GM12878 (cell line): ENCODE measurements at regions not wholly inside any gene's neighbourhood (a gene's known extent, or its start where the extent isn't known, plus 50 kb on each side); places are given as distances from the start of the nearest gene placed in this dataset.
A peak's percentile ranks its signal among the peaks of the same experiment; 100 is the strongest.

Experiments
- ATAC-seq: fragments of 200-7000 bp; cut with Tn5 transposase; 3 replicates; pipeline ENCODE4 v1.9.1; 2020; ENCODE audit warnings: mild to moderate bottlenecking, moderate library complexity
- BruUV-seq: library from RNA; stranded (reverse); fragments of 400-500 nt; replicated peaks from 2 replicates; lab custom pipeline; 2021; lab: Mats Ljungman, UMichigan
- CTCF ChIA-PET: fragments of 300-600 bp; sonication (Branson Sonifier 250); formaldehyde crosslinking; extraction: SDS; loops from one replicate; lab custom pipeline; 2021; ENCODE audit warnings: inconsistent platforms; lab: Yijun Ruan, JAX
- POLR2A ChIA-PET: fragments of 350-600 bp; formaldehyde crosslinking; extraction: SDS; loops from one replicate; lab custom pipeline; 2021; ENCODE audit warnings: inconsistent platforms; lab: Charles Lee
- RAD21 ChIA-PET: fragments of 300-600 bp; sonication (Branson Sonifier 250); formaldehyde crosslinking; loops from one replicate; lab custom pipeline; 2023; ENCODE audit warnings: antibody characterized with exemption; ENCODE audit not compliant: unreplicated experiment; lab: Charles Lee
- SMC1A ChIA-PET: fragments of 300-600 bp; sonication (Branson Sonifier 250); formaldehyde crosslinking; loops from one replicate; lab custom pipeline; 2023; ENCODE audit not compliant: unreplicated experiment, uncharacterized antibody; lab: Charles Lee
- DNase-seq: peaks from one replicate; pipeline ENCODE4 v3.0.0-alpha.2; 2011; ENCODE audit warnings: low read depth, low spot score
- FAIRE-seq: peaks from 3 replicates; lab custom pipeline; 2011; peaks lifted over from hg19 to GRCh38; lab: Jason Lieb, UNC
- H2AFZ ChIP-seq: 2 replicates; pipeline ENCODE4 v1.6.0; 2011; ENCODE audit warnings: low read depth, low read length, control low read depth; ENCODE audit not compliant: control insufficient read depth
- H3K27ac ChIP-seq: 2 replicates; pipeline ENCODE4 v1.5.1; 2011; ENCODE audit warnings: control low read depth; ENCODE audit not compliant: control insufficient read depth, insufficient read depth
- H3K27me3 ChIP-seq, 2 experiments: replicated peaks in 1 of 2; 2 replicates each; pipeline versions ENCODE4 v1.6.0 to v1.6.1; 2011; ENCODE audit warnings: low read length in 1 of 2; ENCODE audit not compliant: control insufficient read depth in 2 of 2, insufficient read depth in 2 of 2
- H3K36me3 ChIP-seq, 2 experiments: 2 replicates each; pipeline ENCODE4 v1.5.1; 2011; ENCODE audit warnings: low read length in 1 of 2; ENCODE audit not compliant: control insufficient read depth in 2 of 2, insufficient read depth in 2 of 2
- H3K4me1 ChIP-seq: 2 replicates; pipeline ENCODE4 v1.6.1; 2011; ENCODE audit warnings: mild to moderate bottlenecking, low read length, moderate library complexity, mixed read lengths; ENCODE audit not compliant: control insufficient read depth, insufficient read depth
- H3K4me2 ChIP-seq: 2 replicates; pipeline ENCODE4 v1.6.0; 2011; ENCODE audit warnings: control low read depth; ENCODE audit not compliant: control insufficient read depth, insufficient read depth
- H3K4me3 ChIP-seq: fragments of 200-600 bp; sonication (generic); 2 replicates; pipeline ENCODE4 v1.5.1; 2016
- H3K79me2 ChIP-seq: 2 replicates; pipeline ENCODE4 v1.6.0; 2011; ENCODE audit warnings: low read length; ENCODE audit not compliant: control insufficient read depth, insufficient read depth
- H3K9ac ChIP-seq: 2 replicates; pipeline ENCODE4 v1.8.0; 2011; ENCODE audit warnings: low read length, control low read depth, mixed read lengths; ENCODE audit not compliant: control insufficient read depth, insufficient read depth
- H3K9me3 ChIP-seq: replicated peaks from 3 replicates; pipeline ENCODE4 v1.5.1; 2011; ENCODE audit warnings: mild to moderate bottlenecking, low read length; ENCODE audit not compliant: control insufficient read depth, insufficient read depth
- H4K20me1 ChIP-seq: 2 replicates; pipeline ENCODE4 v1.6.0; 2011; ENCODE audit not compliant: control insufficient read depth, insufficient read depth
- CREM ChIP-seq: IDR thresholded peaks from 2 replicates; pipeline ENCODE4 v1.6.1; 2014; ENCODE audit warnings: antibody characterized with exemption, low read depth
- RAD21 ChIP-seq: IDR thresholded peaks from 2 replicates; pipeline ENCODE4 v1.6.1; 2011; ENCODE audit warnings: mild to moderate bottlenecking, low read depth, low read length, moderate library complexity; ENCODE audit not compliant: insufficient read depth
- TBL1XR1 ChIP-seq: IDR thresholded peaks from 2 replicates; pipeline ENCODE4 v1.6.1; 2012; ENCODE audit warnings: low read depth, low read length, improper control_type of control experiment
- in situ Hi-C: fragments of 300-500 bp; cut with MboI; formaldehyde crosslinking; loops from 9 replicates; pipeline ENCODE4 v1.14.3; 2018; ENCODE audit warnings: mixed read lengths
- intact Hi-C: fragments of 100-400 bp; cut with micrococcal nuclease; formaldehyde crosslinking; loops from one replicate; pipeline ENCODE4 v1.14.2; 2022; ENCODE audit not compliant: unreplicated experiment
- TF ChIP-seq, protein P1 (sequence below), 3 experiments: IDR thresholded peaks in 2 of 3; conservative IDR thresholded peaks in 1 of 3; 2 replicates each; pipeline ENCODE4 v1.5.1; 2011; ENCODE audit warnings: low read depth in 3 of 3, low read length in 3 of 3, mild to moderate bottlenecking in 3 of 3, control low read depth in 2 of 3, moderate library complexity in 2 of 3, inconsistent platforms in 1 of 3, mixed read lengths in 1 of 3; ENCODE audit not compliant: control insufficient read depth in 2 of 3, insufficient read depth in 1 of 3; ENCODE audit errors: extremely low read depth in 1 of 3
- TF ChIP-seq, protein P2 (sequence below): fragments of 450-650 bp; IDR thresholded peaks from 2 replicates; pipeline ENCODE4 v1.6.1; 2018; ENCODE audit warnings: mild to moderate bottlenecking, low read depth, moderate library complexity; ENCODE audit not compliant: partially characterized antibody
- TF ChIP-seq, protein P3 (sequence below): fragments of 450-650 bp; IDR thresholded peaks from 2 replicates; pipeline ENCODE4 v1.6.1; 2017; ENCODE audit warnings: antibody characterized with exemption, mild to moderate bottlenecking, moderate library complexity

DNA sequence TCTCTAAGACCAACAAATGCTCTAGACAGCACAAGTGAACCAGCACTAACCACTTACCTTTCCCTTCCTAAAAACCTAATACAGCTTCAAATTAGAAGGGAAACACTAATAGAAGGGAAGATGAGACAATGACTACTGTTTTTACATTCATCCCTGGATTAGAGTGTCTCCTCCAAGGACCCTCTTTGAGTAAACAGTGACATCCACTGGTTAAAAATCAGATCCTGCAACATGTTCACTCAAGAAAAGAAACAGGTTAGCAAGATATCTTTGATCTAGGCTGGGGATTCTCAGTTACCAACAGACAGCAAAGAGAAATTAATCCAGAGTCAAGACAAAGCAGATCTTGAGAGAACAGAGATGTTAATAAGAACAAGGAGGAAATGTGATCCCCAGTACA is 177.7 kb upstream of the GHITM start:
- H2AFZ ChIP-seq: no peak overlapping the region
- intact Hi-C loops: no loop called here
- H3K4me2 ChIP-seq: no peak overlapping the region
- H3K4me3 ChIP-seq: no peak overlapping the region
- H3K4me1 ChIP-seq: no peaks in the 10 kb centered on the region
- ATAC-seq: no peak
- no peaks in the 10 kb centered on the region for H3K36me3 ChIP-seq
- no peak for FAIRE-seq
- no peak overlapping the region for H3K27ac ChIP-seq
- SMC1A ChIA-PET: no interaction called here
- no peaks in the 10 kb centered on the region for H3K79me2 ChIP-seq
- POLR2A ChIA-PET: no interaction called here
- BruUV-seq: no TSS peak
- no peaks in the 10 kb centered on the region for H4K20me1 ChIP-seq
- H3K27me3 ChIP-seq: no peaks in the 10 kb centered on the region
- CTCF ChIA-PET: interaction anchor here (1.3 kb wide), 1 partner anchor 90 kb away, joined by 3 read pairs; no protein-coding TSS in a partner anchor
- H3K9ac ChIP-seq: no peak overlapping the region
- DNase-seq: no peak
- RAD21 ChIA-PET: no interaction called here
- in situ Hi-C loops: no loop called here
- H3K9me3 ChIP-seq: no peaks in the 10 kb centered on the region
- TF ChIP-seq CREM (no peak), TBL1XR1 (no peak), RAD21 (peak; percentile 38; the same call in 1 of the 2 replicates)
- TF ChIP-seq, protein P1, sequence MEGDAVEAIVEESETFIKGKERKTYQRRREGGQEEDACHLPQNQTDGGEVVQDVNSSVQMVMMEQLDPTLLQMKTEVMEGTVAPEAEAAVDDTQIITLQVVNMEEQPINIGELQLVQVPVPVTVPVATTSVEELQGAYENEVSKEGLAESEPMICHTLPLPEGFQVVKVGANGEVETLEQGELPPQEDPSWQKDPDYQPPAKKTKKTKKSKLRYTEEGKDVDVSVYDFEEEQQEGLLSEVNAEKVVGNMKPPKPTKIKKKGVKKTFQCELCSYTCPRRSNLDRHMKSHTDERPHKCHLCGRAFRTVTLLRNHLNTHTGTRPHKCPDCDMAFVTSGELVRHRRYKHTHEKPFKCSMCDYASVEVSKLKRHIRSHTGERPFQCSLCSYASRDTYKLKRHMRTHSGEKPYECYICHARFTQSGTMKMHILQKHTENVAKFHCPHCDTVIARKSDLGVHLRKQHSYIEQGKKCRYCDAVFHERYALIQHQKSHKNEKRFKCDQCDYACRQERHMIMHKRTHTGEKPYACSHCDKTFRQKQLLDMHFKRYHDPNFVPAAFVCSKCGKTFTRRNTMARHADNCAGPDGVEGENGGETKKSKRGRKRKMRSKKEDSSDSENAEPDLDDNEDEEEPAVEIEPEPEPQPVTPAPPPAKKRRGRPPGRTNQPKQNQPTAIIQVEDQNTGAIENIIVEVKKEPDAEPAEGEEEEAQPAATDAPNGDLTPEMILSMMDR (IDR thresholded peaks at IDR 0.05 in 2 of 3, conservative IDR thresholded peaks at IDR 0.05 in 1 of 3; ENCODE audit: control insufficient read depth in 2 of 3, extremely low read depth in 1 of 3, insufficient read depth in 1 of 3, low read depth in 3 of 3, low read length in 3 of 3): peak; percentile 7 to 9 (median 7); a peak in 2 of 6 replicates
- TF ChIP-seq, protein P2, sequence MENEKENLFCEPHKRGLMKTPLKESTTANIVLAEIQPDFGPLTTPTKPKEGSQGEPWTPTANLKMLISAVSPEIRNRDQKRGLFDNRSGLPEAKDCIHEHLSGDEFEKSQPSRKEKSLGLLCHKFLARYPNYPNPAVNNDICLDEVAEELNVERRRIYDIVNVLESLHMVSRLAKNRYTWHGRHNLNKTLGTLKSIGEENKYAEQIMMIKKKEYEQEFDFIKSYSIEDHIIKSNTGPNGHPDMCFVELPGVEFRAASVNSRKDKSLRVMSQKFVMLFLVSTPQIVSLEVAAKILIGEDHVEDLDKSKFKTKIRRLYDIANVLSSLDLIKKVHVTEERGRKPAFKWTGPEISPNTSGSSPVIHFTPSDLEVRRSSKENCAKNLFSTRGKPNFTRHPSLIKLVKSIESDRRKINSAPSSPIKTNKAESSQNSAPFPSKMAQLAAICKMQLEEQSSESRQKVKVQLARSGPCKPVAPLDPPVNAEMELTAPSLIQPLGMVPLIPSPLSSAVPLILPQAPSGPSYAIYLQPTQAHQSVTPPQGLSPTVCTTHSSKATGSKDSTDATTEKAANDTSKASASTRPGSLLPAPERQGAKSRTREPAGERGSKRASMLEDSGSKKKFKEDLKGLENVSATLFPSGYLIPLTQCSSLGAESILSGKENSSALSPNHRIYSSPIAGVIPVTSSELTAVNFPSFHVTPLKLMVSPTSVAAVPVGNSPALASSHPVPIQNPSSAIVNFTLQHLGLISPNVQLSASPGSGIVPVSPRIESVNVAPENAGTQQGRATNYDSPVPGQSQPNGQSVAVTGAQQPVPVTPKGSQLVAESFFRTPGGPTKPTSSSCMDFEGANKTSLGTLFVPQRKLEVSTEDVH: no peak
- TF ChIP-seq, protein P3, sequence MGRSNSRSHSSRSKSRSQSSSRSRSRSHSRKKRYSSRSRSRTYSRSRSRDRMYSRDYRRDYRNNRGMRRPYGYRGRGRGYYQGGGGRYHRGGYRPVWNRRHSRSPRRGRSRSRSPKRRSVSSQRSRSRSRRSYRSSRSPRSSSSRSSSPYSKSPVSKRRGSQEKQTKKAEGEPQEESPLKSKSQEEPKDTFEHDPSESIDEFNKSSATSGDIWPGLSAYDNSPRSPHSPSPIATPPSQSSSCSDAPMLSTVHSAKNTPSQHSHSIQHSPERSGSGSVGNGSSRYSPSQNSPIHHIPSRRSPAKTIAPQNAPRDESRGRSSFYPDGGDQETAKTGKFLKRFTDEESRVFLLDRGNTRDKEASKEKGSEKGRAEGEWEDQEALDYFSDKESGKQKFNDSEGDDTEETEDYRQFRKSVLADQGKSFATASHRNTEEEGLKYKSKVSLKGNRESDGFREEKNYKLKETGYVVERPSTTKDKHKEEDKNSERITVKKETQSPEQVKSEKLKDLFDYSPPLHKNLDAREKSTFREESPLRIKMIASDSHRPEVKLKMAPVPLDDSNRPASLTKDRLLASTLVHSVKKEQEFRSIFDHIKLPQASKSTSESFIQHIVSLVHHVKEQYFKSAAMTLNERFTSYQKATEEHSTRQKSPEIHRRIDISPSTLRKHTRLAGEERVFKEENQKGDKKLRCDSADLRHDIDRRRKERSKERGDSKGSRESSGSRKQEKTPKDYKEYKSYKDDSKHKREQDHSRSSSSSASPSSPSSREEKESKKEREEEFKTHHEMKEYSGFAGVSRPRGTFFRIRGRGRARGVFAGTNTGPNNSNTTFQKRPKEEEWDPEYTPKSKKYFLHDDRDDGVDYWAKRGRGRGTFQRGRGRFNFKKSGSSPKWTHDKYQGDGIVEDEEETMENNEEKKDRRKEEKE: no peak
